WI38 (cell line): ENCODE measurements at regions not wholly inside any gene's neighbourhood (a gene's known extent, or its start where the extent isn't known, plus 50 kb on each side); places are given as distances from the start of the nearest gene placed in this dataset.

Experiments used
- H3K4me3 ChIP-seq: 2 replicates; pipeline ENCODE4 v1.5.1; 2011; ENCODE audit warnings: low read depth, mild to moderate bottlenecking, control low read depth, low read length
- CTCF ChIP-seq: IDR thresholded peaks from 2 replicates; pipeline ENCODE4 v1.5.1; 2012; ENCODE audit warnings: low read depth, mild to moderate bottlenecking, control low read depth, low read length

GRCh38 chr13:73412933-73413332, 354.1 kb downstream of the KLF5 start:
- no peak for TF ChIP-seq CTCF
- no peak overlapping the region for H3K4me3 ChIP-seq

- TF ChIP-seq CTCF = no peak
- no peak overlapping the region for H3K4me3 ChIP-seq
Observed at GRCh38 chr13:73411067-73411809, 352.4 kb downstream of the KLF5 start.

- H3K4me3 ChIP-seq = no peak overlapping the region
- TF ChIP-seq CTCF = no peak
Observed at GRCh38 chr13:73406454-73406853, 347.6 kb downstream of the KLF5 start.

GRCh38 chr13:73404581-73404980, 345.8 kb downstream of the KLF5 start:
- no peak for TF ChIP-seq CTCF

GRCh38 chr13:73403355-73404120, 344.7 kb downstream of the KLF5 start:
- no peak overlapping the region for H3K4me3 ChIP-seq
- no peak for TF ChIP-seq CTCF

More at GRCh38 chr13:73404581-73404980, 345.8 kb downstream of the KLF5 start:
- H3K4me3 ChIP-seq = no peak overlapping the region

GRCh38 chr13:73401769-73402168, 343.0 kb downstream of the KLF5 start:
- TF ChIP-seq CTCF = no peak
- H3K4me3 ChIP-seq = no peak overlapping the region

- TF ChIP-seq CTCF = no peak
- no peak overlapping the region for H3K4me3 ChIP-seq
Observed at GRCh38 chr13:73399347-73400216, 340.8 kb downstream of the KLF5 start.
